Vagina (tissue), 2 donors: ENCODE measurements at regions not wholly inside any gene's neighbourhood (a gene's known extent, or its start where the extent isn't known, plus 50 kb on each side); places are given as distances from the start of the nearest gene placed in this dataset.

Experiments
- CTCF ChIP-seq, 3 experiments: fragments of 450-650 bp in 2 of 3; fragments of 200-600 bp in 1 of 3; sonication (generic) in 1 of 3; IDR thresholded peaks; one replicate each; pipeline ENCODE4 v1.5.1; 2017 to 2019; ENCODE audit warnings: antibody characterized with exemption in 3 of 3, mild to moderate bottlenecking in 2 of 3, moderate library complexity in 2 of 3
- POLR2A ChIP-seq, 2 donors: fragments of 450-650 bp; IDR thresholded peaks; one replicate each; pipeline ENCODE4 v1.6.1; 2017; ENCODE audit warnings: antibody characterized with exemption in 2 of 2, mild to moderate bottlenecking in 2 of 2, moderate library complexity in 2 of 2
- POLR2AphosphoS5 ChIP-seq, 2 donors: sonication (generic); formaldehyde crosslinking; IDR thresholded peaks; one replicate each; pipeline ENCODE4 v1.9.0; 2017; ENCODE audit warnings: antibody characterized with exemption in 2 of 2, mild to moderate bottlenecking in 2 of 2, low read depth in 1 of 2; ENCODE audit not compliant: insufficient read depth in 1 of 2

- TF ChIP-seq CTCF (IDR thresholded peaks at IDR 0.05) (no peak), POLR2A (IDR thresholded peaks at IDR 0.05) (no peak), POLR2AphosphoS5 (IDR thresholded peaks at IDR 0.05; ENCODE audit: insufficient read depth in 1 of 2, low read depth in 1 of 2) (no peak)
Observed at GRCh38 chr2:109067631-109068125, 61.3 kb upstream of the SH3RF3 start.
